ENCODE measurements at regions not wholly inside any gene's neighbourhood (a gene's known extent, or its start where the extent isn't known, plus 50 kb on each side); places are given as distances from the start of the nearest gene placed in this dataset.
"Not testable (repeated sequence)": the region's sequence is repeated elsewhere in the genome, so short reads cannot be mapped to it uniquely, and the experiment has no call there.

GRCh38 chr6:140160494-140160893 lies 786.0 kb upstream of the CITED2 start:
- no peak overlapping the region for H3K27ac ChIP-seq (ENCODE audit: low read depth, low read length)
- H3K4me1 ChIP-seq (ENCODE audit: control insufficient read depth, insufficient read depth, low read length) = no peaks in the 10 kb centered on the region
- H3K9me3 ChIP-seq (ENCODE audit: control insufficient read depth, insufficient read depth, low read depth, low read length) = no peaks in the 10 kb centered on the region
- H3K36me3 ChIP-seq (ENCODE audit: control insufficient read depth, insufficient read depth, low read length) = no peaks in the 10 kb centered on the region
- H3K4me3 ChIP-seq (ENCODE audit: low read depth, low read length) = no peak overlapping the region
- no peak overlapping the region for H3K9ac ChIP-seq (ENCODE audit: low read length)
- no peaks in the 10 kb centered on the region for H3K27me3 ChIP-seq (ENCODE audit: control insufficient read depth, insufficient read depth, low read length)

GRCh38 chr6:140156131-140156530 lies 781.7 kb upstream of the CITED2 start:
- Histone ChIP-seq H3K4me3 (ENCODE audit: low read depth, low read length) (no peak overlapping the region), H3K9ac (ENCODE audit: low read length) (no peak overlapping the region), H3K4me1 (ENCODE audit: control insufficient read depth, insufficient read depth, low read length) (no peaks in the 10 kb centered on the region), H3K27me3 (ENCODE audit: control insufficient read depth, insufficient read depth, low read length) (no peaks in the 10 kb centered on the region), H3K27ac (ENCODE audit: low read depth, low read length) (no peak overlapping the region), H3K9me3 (ENCODE audit: control insufficient read depth, insufficient read depth, low read depth, low read length) (peaks cover 5% of the 10 kb centered on the region; the same call in 1 of the 2 replicates), H3K36me3 (ENCODE audit: control insufficient read depth, insufficient read depth, low read length) (no peaks in the 10 kb centered on the region)

GRCh38 chr6:140155451-140156126 lies 781.1 kb upstream of the CITED2 start:
- Histone ChIP-seq H3K4me3 (ENCODE audit: low read depth, low read length) (no peak overlapping the region), H3K27me3 (ENCODE audit: control insufficient read depth, insufficient read depth, low read length) (no peaks in the 10 kb centered on the region), H3K36me3 (ENCODE audit: control insufficient read depth, insufficient read depth, low read length) (no peaks in the 10 kb centered on the region), H3K9ac (ENCODE audit: low read length) (no peak overlapping the region), H3K4me1 (ENCODE audit: control insufficient read depth, insufficient read depth, low read length) (no peaks in the 10 kb centered on the region), H3K9me3 (ENCODE audit: control insufficient read depth, insufficient read depth, low read depth, low read length) (peaks cover 5% of the 10 kb centered on the region; the same call in 1 of the 2 replicates), H3K27ac (ENCODE audit: low read depth, low read length) (no peak overlapping the region)

GRCh38 chr6:140153703-140154102 lies 779.3 kb upstream of the CITED2 start:
- Histone ChIP-seq H3K4me3 (ENCODE audit: low read depth, low read length) (no peak overlapping the region), H3K4me1 (ENCODE audit: control insufficient read depth, insufficient read depth, low read length) (no peaks in the 10 kb centered on the region), H3K27ac (ENCODE audit: low read depth, low read length) (no peak overlapping the region), H3K36me3 (ENCODE audit: control insufficient read depth, insufficient read depth, low read length) (no peaks in the 10 kb centered on the region), H3K9me3 (ENCODE audit: control insufficient read depth, insufficient read depth, low read depth, low read length) (peaks cover 5% of the 10 kb centered on the region; the same call in 1 of the 2 replicates), H3K9ac (ENCODE audit: low read length) (no peak overlapping the region), H3K27me3 (ENCODE audit: control insufficient read depth, insufficient read depth, low read length) (no peaks in the 10 kb centered on the region)

GRCh38 chr6:140147825-140148814 lies 773.7 kb upstream of the CITED2 start:
- not testable (repeated sequence) for H3K4me1 ChIP-seq (ENCODE audit: control insufficient read depth, insufficient read depth, low read length); H3K27ac ChIP-seq (ENCODE audit: low read depth, low read length)

GRCh38 chr6:140140891-140141290 lies 766.4 kb upstream of the CITED2 start:
- Histone ChIP-seq H3K27ac (ENCODE audit: low read depth, low read length) (no peak overlapping the region), H3K4me1 (ENCODE audit: control insufficient read depth, insufficient read depth, low read length) (no peaks in the 10 kb centered on the region), H3K9ac (ENCODE audit: low read length) (no peak overlapping the region), H3K27me3 (ENCODE audit: control insufficient read depth, insufficient read depth, low read length) (no peaks in the 10 kb centered on the region), H3K36me3 (ENCODE audit: control insufficient read depth, insufficient read depth, low read length) (no peaks in the 10 kb centered on the region), H3K9me3 (ENCODE audit: control insufficient read depth, insufficient read depth, low read depth, low read length) (no peaks in the 10 kb centered on the region), H3K4me3 (ENCODE audit: low read depth, low read length) (no peak overlapping the region)

More at GRCh38 chr6:140147825-140148814, 773.7 kb upstream of the CITED2 start:
- H3K4me3 ChIP-seq (ENCODE audit: low read depth, low read length); H3K27me3 ChIP-seq (ENCODE audit: control insufficient read depth, insufficient read depth, low read length); H3K36me3 ChIP-seq (ENCODE audit: control insufficient read depth, insufficient read depth, low read length); H3K9me3 ChIP-seq (ENCODE audit: control insufficient read depth, insufficient read depth, low read depth, low read length); H3K9ac ChIP-seq (ENCODE audit: low read length): not testable (repeated sequence)

- Histone ChIP-seq H3K4me3 (ENCODE audit: low read depth, low read length) (no peak overlapping the region), H3K36me3 (ENCODE audit: control insufficient read depth, insufficient read depth, low read length) (no peaks in the 10 kb centered on the region), H3K27me3 (ENCODE audit: control insufficient read depth, insufficient read depth, low read length) (no peaks in the 10 kb centered on the region), H3K9me3 (ENCODE audit: control insufficient read depth, insufficient read depth, low read depth, low read length) (no peaks in the 10 kb centered on the region; the same call in 1 of the 2 replicates), H3K27ac (ENCODE audit: low read depth, low read length) (no peak overlapping the region), H3K4me1 (ENCODE audit: control insufficient read depth, insufficient read depth, low read length) (no peaks in the 10 kb centered on the region), H3K9ac (ENCODE audit: low read length) (no peak overlapping the region)
These were observed 764.0 kb upstream of the CITED2 start for GRCh38 chr6:140138311-140139010.

GRCh38 chr6:140134224-140134623 lies 759.8 kb upstream of the CITED2 start:
- Histone ChIP-seq H3K4me3 (ENCODE audit: low read depth, low read length) (no peak overlapping the region), H3K27ac (ENCODE audit: low read depth, low read length) (no peak overlapping the region), H3K27me3 (ENCODE audit: control insufficient read depth, insufficient read depth, low read length) (no peaks in the 10 kb centered on the region), H3K36me3 (ENCODE audit: control insufficient read depth, insufficient read depth, low read length) (no peaks in the 10 kb centered on the region), H3K4me1 (ENCODE audit: control insufficient read depth, insufficient read depth, low read length) (no peaks in the 10 kb centered on the region), H3K9ac (ENCODE audit: low read length) (no peak overlapping the region), H3K9me3 (ENCODE audit: control insufficient read depth, insufficient read depth, low read depth, low read length) (peaks cover 8% of the 10 kb centered on the region; the same call in 1 of the 2 replicates)

- Histone ChIP-seq H3K4me1 (ENCODE audit: control insufficient read depth, insufficient read depth, low read length) (no peaks in the 10 kb centered on the region), H3K9me3 (ENCODE audit: control insufficient read depth, insufficient read depth, low read depth, low read length) (peaks cover 16% of the 10 kb centered on the region), H3K27ac (ENCODE audit: low read depth, low read length) (no peak overlapping the region), H3K4me3 (ENCODE audit: low read depth, low read length) (no peak overlapping the region), H3K36me3 (ENCODE audit: control insufficient read depth, insufficient read depth, low read length) (no peaks in the 10 kb centered on the region), H3K27me3 (ENCODE audit: control insufficient read depth, insufficient read depth, low read length) (no peaks in the 10 kb centered on the region), H3K9ac (ENCODE audit: low read length) (no peak overlapping the region)
These were observed 755.6 kb upstream of the CITED2 start for GRCh38 chr6:140130074-140130473.

GRCh38 chr6:140124498-140124897 lies 750.0 kb upstream of the CITED2 start:
- Histone ChIP-seq H3K36me3 (ENCODE audit: control insufficient read depth, insufficient read depth, low read length) (no peaks in the 10 kb centered on the region), H3K9ac (ENCODE audit: low read length) (no peak overlapping the region), H3K9me3 (ENCODE audit: control insufficient read depth, insufficient read depth, low read depth, low read length) (peaks cover 11% of the 10 kb centered on the region), H3K27me3 (ENCODE audit: control insufficient read depth, insufficient read depth, low read length) (no peaks in the 10 kb centered on the region), H3K4me3 (ENCODE audit: low read depth, low read length) (no peak overlapping the region), H3K4me1 (ENCODE audit: control insufficient read depth, insufficient read depth, low read length) (no peaks in the 10 kb centered on the region), H3K27ac (ENCODE audit: low read depth, low read length) (no peak overlapping the region)
